Body of pancreas (tissue), 4 donors: ENCODE measurements at regions not wholly inside any gene's neighbourhood (a gene's known extent, or its start where the extent isn't known, plus 50 kb on each side); places are given as distances from the start of the nearest gene placed in this dataset.

Experiments used
- CTCF ChIP-seq, 7 experiments: fragments of 450-650 bp in 4 of 7; fragments of 200-600 bp in 3 of 7; sonication (generic) in 3 of 7; IDR thresholded peaks; one replicate each; pipeline ENCODE4 v1.5.1; 2016 to 2019; ENCODE audit warnings: antibody characterized with exemption in 7 of 7
- POLR2A ChIP-seq, 3 donors: fragments of 450-650 bp; IDR thresholded peaks; one replicate each; pipeline ENCODE4 v1.6.1; 2016; ENCODE audit warnings: antibody characterized with exemption in 3 of 3, mild to moderate bottlenecking in 2 of 3

DNA sequence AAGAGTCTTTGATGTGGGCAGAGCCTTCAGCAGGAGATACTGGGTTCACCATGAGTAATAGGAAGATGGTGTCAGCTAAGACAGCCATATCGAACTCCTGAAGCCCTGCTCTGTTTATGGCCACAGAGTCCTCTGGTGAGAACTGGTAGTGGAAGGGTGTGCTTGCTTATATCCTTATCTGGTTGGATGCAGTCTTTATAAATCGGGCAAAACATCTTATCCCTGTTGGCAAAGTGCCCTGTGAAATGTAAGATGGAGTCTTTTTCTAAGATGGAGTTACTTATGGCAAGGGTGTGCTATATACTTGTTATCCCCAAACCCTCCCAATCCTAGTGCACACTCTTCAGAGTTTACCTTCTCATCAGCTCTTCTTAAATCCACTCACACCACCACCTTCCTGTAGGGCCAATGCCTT lies 190.8 kb upstream of the PARD3B start:
- TF ChIP-seq CTCF (IDR thresholded peaks at IDR 0.05): no peak
- no peak for TF ChIP-seq POLR2A (IDR thresholded peaks at IDR 0.05)
